ENCODE measurements at regions not wholly inside any gene's neighbourhood (a gene's known extent, or its start where the extent isn't known, plus 50 kb on each side); places are given as distances from the start of the nearest gene placed in this dataset.

DNA sequence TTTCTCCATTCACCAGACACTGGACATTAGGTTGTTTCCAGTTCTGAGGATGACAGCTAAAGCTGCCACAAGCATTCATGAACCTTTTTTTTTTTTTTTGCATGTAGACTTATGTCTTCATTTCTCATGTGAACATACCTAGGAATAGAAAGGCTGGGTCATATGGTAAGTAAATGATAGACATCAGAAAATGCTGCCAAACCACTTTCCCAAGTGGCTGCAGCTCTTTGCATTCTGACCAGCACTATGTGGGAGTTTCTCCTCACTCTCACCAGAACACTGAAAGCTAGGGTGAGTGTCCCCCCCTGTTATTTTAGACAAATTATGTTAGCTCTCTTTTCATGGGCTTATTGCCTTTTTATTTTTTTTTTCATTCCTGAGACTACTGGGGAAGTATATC, 197.5 kb downstream of the OTOR start:
- Histone ChIP-seq H3K27me3 (replicated peaks in 1 of 2; ENCODE audit: control insufficient read depth in 2 of 2, extremely low read depth in 1 of 2, insufficient read depth in 2 of 2, low read length in 1 of 2) (no peaks in the 10 kb centered on the region), H3K4me1 (ENCODE audit: control insufficient read depth in 1 of 2, extremely low read depth in 1 of 2, insufficient read depth in 2 of 2, low read length in 2 of 2) (no peaks in the 10 kb centered on the region), H3K27ac (ENCODE audit: low read length) (no peak overlapping the region), H3K4me3 (ENCODE audit: control insufficient read depth in 1 of 2, extremely low read depth in 1 of 2, low read length in 1 of 2) (no peak overlapping the region), H3K36me3 (ENCODE audit: control insufficient read depth in 2 of 2, extremely low read depth in 1 of 2, insufficient read depth in 1 of 2, low read length in 1 of 2) (no peaks in the 10 kb centered on the region), H3K9me3 (no peaks in the 10 kb centered on the region)
- ATAC-seq (replicated peaks in 1 of 4) (no peak), DNase-seq (no peak)
- Mint-ChIP-seq H3K27me3 (peaks cover 0 to 2% of the 10 kb centered on the region in 2 donors), H3K9me3 (peaks cover 19 to 26% (median 23%) of the 10 kb centered on the region in 3 donors), H3K4me1 (no peaks in the 10 kb centered on the region), H3K4me3 (no peak overlapping the region), H3K36me3 (no peaks in the 10 kb centered on the region), H3K27ac (no peak overlapping the region)
- CTCF ChIA-PET, result no interaction called here
- POLR2A ChIA-PET, result interaction anchor here in 1 of 2 donors (0.7 kb wide), 1 partner anchor 30 kb away, joined by 4 read pairs; no protein-coding TSS in a partner anchor

GRCh38 chr20:16946097-16946496, 197.9 kb downstream of the OTOR start:
- Mint-ChIP-seq H3K4me1 (no peaks in the 10 kb centered on the region), H3K36me3 (no peaks in the 10 kb centered on the region), H3K27me3 (peaks cover 0 to 2% of the 10 kb centered on the region in 2 donors), H3K9me3 (peaks cover 21 to 23% (median 23%) of the 10 kb centered on the region in 3 donors), H3K27ac (no peak overlapping the region), H3K4me3 (no peak overlapping the region)
- Histone ChIP-seq H3K36me3 (ENCODE audit: control insufficient read depth in 2 of 2, extremely low read depth in 1 of 2, insufficient read depth in 1 of 2, low read length in 1 of 2) (no peaks in the 10 kb centered on the region), H3K9me3 (no peaks in the 10 kb centered on the region), H3K4me1 (ENCODE audit: control insufficient read depth in 1 of 2, extremely low read depth in 1 of 2, insufficient read depth in 2 of 2, low read length in 2 of 2) (no peaks in the 10 kb centered on the region), H3K27ac (ENCODE audit: low read length) (no peak overlapping the region), H3K27me3 (replicated peaks in 1 of 2; ENCODE audit: control insufficient read depth in 2 of 2, extremely low read depth in 1 of 2, insufficient read depth in 2 of 2, low read length in 1 of 2) (no peaks in the 10 kb centered on the region), H3K4me3 (ENCODE audit: control insufficient read depth in 1 of 2, extremely low read depth in 1 of 2, low read length in 1 of 2) (no peak overlapping the region)
- 88% methylated on average over 1 of the region's 2 CpGs for WGBS (ENCODE audit: insufficient coverage)
- no peak for ATAC-seq (replicated peaks in 1 of 4)
- no peak for DNase-seq
- POLR2A ChIA-PET, result interaction anchor here in 1 of 2 donors (0.7 kb wide), 1 partner anchor 31 kb away, joined by 4 read pairs; no protein-coding TSS in a partner anchor
- CTCF ChIA-PET, result no interaction called here

DNA sequence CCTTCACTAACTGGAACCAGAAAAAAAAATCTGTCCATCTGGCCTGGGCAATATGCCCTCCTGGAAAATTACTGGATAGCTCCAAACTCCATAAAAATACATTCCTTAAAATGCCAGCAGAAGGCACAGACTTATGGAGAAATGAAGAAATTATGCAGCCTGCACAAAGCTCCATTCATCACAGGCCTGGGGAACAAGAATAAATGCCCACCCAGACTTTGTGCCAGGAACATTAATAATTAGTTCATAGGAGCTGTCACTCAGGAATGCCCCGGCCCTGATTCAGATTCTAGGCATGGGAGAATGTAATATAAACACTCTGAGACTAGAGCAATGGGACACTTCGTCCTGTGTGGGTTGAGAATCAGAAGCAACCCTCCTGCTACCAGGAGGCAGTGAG, 199.3 kb downstream of the OTOR start:
- Histone ChIP-seq H3K4me3 (ENCODE audit: control insufficient read depth in 1 of 2, extremely low read depth in 1 of 2, low read length in 1 of 2) (no peak overlapping the region), H3K36me3 (ENCODE audit: control insufficient read depth in 2 of 2, extremely low read depth in 1 of 2, insufficient read depth in 1 of 2, low read length in 1 of 2) (no peaks in the 10 kb centered on the region), H3K27me3 (replicated peaks in 1 of 2; ENCODE audit: control insufficient read depth in 2 of 2, extremely low read depth in 1 of 2, insufficient read depth in 2 of 2, low read length in 1 of 2) (no peaks in the 10 kb centered on the region), H3K9me3 (no peaks in the 10 kb centered on the region), H3K27ac (ENCODE audit: low read length) (no peak overlapping the region), H3K4me1 (ENCODE audit: control insufficient read depth in 1 of 2, extremely low read depth in 1 of 2, insufficient read depth in 2 of 2, low read length in 2 of 2) (no peaks in the 10 kb centered on the region)
- ATAC-seq (replicated peaks in 1 of 4) (no peak), DNase-seq (no peak)
- ChIA-PET POLR2A (no interaction called here), CTCF (no interaction called here)
- no peak overlapping the region for H3K27ac Mint-ChIP-seq
- H3K27me3 Mint-ChIP-seq, result peaks cover 0 to 2% of the 10 kb centered on the region in 2 donors
- H3K4me3 Mint-ChIP-seq, result no peak overlapping the region
- WGBS (ENCODE audit: insufficient coverage), result 17% methylated on average over 1 of the region's 2 CpGs
- no peaks in the 10 kb centered on the region for H3K36me3 Mint-ChIP-seq
- peaks cover 21 to 23% (median 21%) of the 10 kb centered on the region in 3 donors for H3K9me3 Mint-ChIP-seq
- H3K4me1 Mint-ChIP-seq, result no peaks in the 10 kb centered on the region

DNA sequence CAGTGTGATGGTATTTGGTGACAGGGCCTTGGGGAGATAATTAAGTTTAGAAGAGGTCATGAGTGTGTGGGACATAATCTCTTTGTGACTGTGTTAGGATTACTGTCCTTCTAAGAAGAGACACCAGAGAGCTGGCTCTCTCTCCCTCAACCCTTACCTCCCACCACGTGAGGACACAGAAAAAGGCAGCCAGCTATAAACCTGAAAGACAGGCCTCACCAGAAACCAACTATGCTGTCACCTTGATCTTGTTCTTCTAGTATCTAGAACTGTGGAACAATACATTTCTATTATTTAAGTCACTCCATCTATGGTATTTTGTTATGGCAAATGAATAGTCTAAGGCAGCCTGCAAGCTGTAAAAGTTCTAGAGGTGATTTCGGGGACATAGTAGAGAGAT, 203.7 kb downstream of the OTOR start:
- H3K36me3 ChIP-seq (ENCODE audit: control insufficient read depth in 2 of 2, extremely low read depth in 1 of 2, insufficient read depth in 1 of 2, low read length in 1 of 2), result no peaks in the 10 kb centered on the region
- H3K4me1 ChIP-seq (ENCODE audit: control insufficient read depth in 1 of 2, extremely low read depth in 1 of 2, insufficient read depth in 2 of 2, low read length in 2 of 2), result no peaks in the 10 kb centered on the region
- ATAC-seq (replicated peaks in 1 of 4) (no peak), DNase-seq (no peak)
- ChIA-PET CTCF (no interaction called here), POLR2A (no interaction called here)
- no peak overlapping the region for H3K4me3 Mint-ChIP-seq
- H3K27ac ChIP-seq (ENCODE audit: low read length), result no peak overlapping the region
- peaks cover 16 to 21% (median 19%) of the 10 kb centered on the region in 3 donors for H3K9me3 Mint-ChIP-seq
- no peaks in the 10 kb centered on the region for H3K36me3 Mint-ChIP-seq
- no peaks in the 10 kb centered on the region for H3K27me3 ChIP-seq (replicated peaks in 1 of 2; ENCODE audit: control insufficient read depth in 2 of 2, extremely low read depth in 1 of 2, insufficient read depth in 2 of 2, low read length in 1 of 2)
- H3K27ac Mint-ChIP-seq, result no peak overlapping the region
- no CpG with 5 or more reads among the region's 2 CpGs for WGBS (ENCODE audit: insufficient coverage)
- H3K4me1 Mint-ChIP-seq, result no peaks in the 10 kb centered on the region
- H3K27me3 Mint-ChIP-seq, result peaks cover 0 to 2% of the 10 kb centered on the region in 2 donors
- H3K9me3 ChIP-seq, result no peaks in the 10 kb centered on the region
- H3K4me3 ChIP-seq (ENCODE audit: control insufficient read depth in 1 of 2, extremely low read depth in 1 of 2, low read length in 1 of 2), result no peak overlapping the region

GRCh38 chr20:16952965-16953364, 204.8 kb downstream of the OTOR start:
- Mint-ChIP-seq H3K27me3 (no peaks in the 10 kb centered on the region), H3K4me1 (no peaks in the 10 kb centered on the region), H3K36me3 (no peaks in the 10 kb centered on the region), H3K4me3 (no peak overlapping the region), H3K9me3 (peaks cover 16 to 21% (median 19%) of the 10 kb centered on the region in 3 donors), H3K27ac (no peak overlapping the region)
- no peaks in the 10 kb centered on the region for H3K4me1 ChIP-seq (ENCODE audit: control insufficient read depth in 1 of 2, extremely low read depth in 1 of 2, insufficient read depth in 2 of 2, low read length in 2 of 2)
- H3K27me3 ChIP-seq (replicated peaks in 1 of 2; ENCODE audit: control insufficient read depth in 2 of 2, extremely low read depth in 1 of 2, insufficient read depth in 2 of 2, low read length in 1 of 2), result no peaks in the 10 kb centered on the region
- no peak overlapping the region for H3K27ac ChIP-seq (ENCODE audit: low read length)
- H3K9me3 ChIP-seq, result no peaks in the 10 kb centered on the region
- DNase-seq, result no peak
- no peak for ATAC-seq (replicated peaks in 1 of 4)
- CTCF ChIA-PET, result no interaction called here
- no peaks in the 10 kb centered on the region for H3K36me3 ChIP-seq (ENCODE audit: control insufficient read depth in 2 of 2, extremely low read depth in 1 of 2, insufficient read depth in 1 of 2, low read length in 1 of 2)
- 93% methylated on average over 1 of the region's 1 CpG for WGBS (ENCODE audit: insufficient coverage)
- H3K4me3 ChIP-seq (ENCODE audit: control insufficient read depth in 1 of 2, extremely low read depth in 1 of 2, low read length in 1 of 2), result no peak overlapping the region
- POLR2A ChIA-PET, result interaction anchor here in 1 of 2 donors (0.6 kb wide), 1 partner anchor 75 kb away, joined by 9 read pairs; no protein-coding TSS in a partner anchor

DNA sequence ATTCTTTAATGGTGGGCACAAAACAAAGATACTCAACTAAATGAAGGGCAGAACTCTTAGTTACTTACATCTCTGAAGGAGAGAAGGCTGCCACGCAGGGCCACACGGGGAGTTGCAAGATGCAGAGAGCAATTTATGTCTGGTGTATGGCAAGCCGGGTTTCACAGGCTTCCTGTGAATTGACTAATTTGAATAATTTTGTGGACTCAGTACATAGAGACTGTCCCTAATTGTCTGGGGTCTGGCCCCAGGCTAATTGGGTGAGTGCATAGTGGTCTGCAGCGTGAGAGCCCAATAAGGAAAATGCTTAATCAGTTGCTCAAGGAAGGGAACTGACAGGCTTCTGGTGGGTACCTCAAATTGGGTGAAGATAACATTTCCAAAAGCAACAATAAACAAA, 205.7 kb downstream of the OTOR start:
- peaks cover 11 to 17% (median 16%) of the 10 kb centered on the region in 3 donors for H3K9me3 Mint-ChIP-seq
- ChIA-PET CTCF (no interaction called here), POLR2A (no interaction called here)
- no peak overlapping the region for H3K27ac ChIP-seq (ENCODE audit: low read length)
- H3K27me3 Mint-ChIP-seq, result no peaks in the 10 kb centered on the region
- ATAC-seq (replicated peaks in 1 of 4), result no peak
- WGBS (ENCODE audit: insufficient coverage), result 35% methylated on average over 3 of the region's 4 CpGs
- no peaks in the 10 kb centered on the region for H3K27me3 ChIP-seq (replicated peaks in 1 of 2; ENCODE audit: control insufficient read depth in 2 of 2, extremely low read depth in 1 of 2, insufficient read depth in 2 of 2, low read length in 1 of 2)
- H3K9me3 ChIP-seq, result no peaks in the 10 kb centered on the region
- no peaks in the 10 kb centered on the region for H3K4me1 ChIP-seq (ENCODE audit: control insufficient read depth in 1 of 2, extremely low read depth in 1 of 2, insufficient read depth in 2 of 2, low read length in 2 of 2)
- no peak overlapping the region for H3K27ac Mint-ChIP-seq
- H3K4me3 ChIP-seq (ENCODE audit: control insufficient read depth in 1 of 2, extremely low read depth in 1 of 2, low read length in 1 of 2), result no peak overlapping the region
- no peak overlapping the region for H3K4me3 Mint-ChIP-seq
- no peaks in the 10 kb centered on the region for H3K36me3 ChIP-seq (ENCODE audit: control insufficient read depth in 2 of 2, extremely low read depth in 1 of 2, insufficient read depth in 1 of 2, low read length in 1 of 2)
- no peaks in the 10 kb centered on the region for H3K4me1 Mint-ChIP-seq
- no peaks in the 10 kb centered on the region for H3K36me3 Mint-ChIP-seq
- DNase-seq, result no peak

GRCh38 chr20:16955462-16955861, 207.3 kb downstream of the OTOR start:
- H3K4me3 Mint-ChIP-seq, result no peak overlapping the region
- Histone ChIP-seq H3K9me3 (no peaks in the 10 kb centered on the region), H3K27ac (ENCODE audit: low read length) (no peak overlapping the region), H3K36me3 (ENCODE audit: control insufficient read depth in 2 of 2, extremely low read depth in 1 of 2, insufficient read depth in 1 of 2, low read length in 1 of 2) (no peaks in the 10 kb centered on the region), H3K27me3 (replicated peaks in 1 of 2; ENCODE audit: control insufficient read depth in 2 of 2, extremely low read depth in 1 of 2, insufficient read depth in 2 of 2, low read length in 1 of 2) (no peaks in the 10 kb centered on the region), H3K4me1 (ENCODE audit: control insufficient read depth in 1 of 2, extremely low read depth in 1 of 2, insufficient read depth in 2 of 2, low read length in 2 of 2) (no peaks in the 10 kb centered on the region), H3K4me3 (ENCODE audit: control insufficient read depth in 1 of 2, extremely low read depth in 1 of 2, low read length in 1 of 2) (no peak overlapping the region)
- ChIA-PET CTCF (no interaction called here), POLR2A (no interaction called here)
- H3K4me1 Mint-ChIP-seq, result no peaks in the 10 kb centered on the region
- H3K9me3 Mint-ChIP-seq, result peaks cover 5 to 13% (median 9%) of the 10 kb centered on the region in 3 donors
- 100% methylated on average over 2 of the region's 3 CpGs for WGBS (ENCODE audit: insufficient coverage)
- H3K27me3 Mint-ChIP-seq, result no peaks in the 10 kb centered on the region
- no peak overlapping the region for H3K27ac Mint-ChIP-seq
- H3K36me3 Mint-ChIP-seq, result no peaks in the 10 kb centered on the region
- DNase-seq (no peak), ATAC-seq (replicated peaks in 1 of 4) (no peak)

Measured in T-cell (primary cell).